HG02938 (cell line): ENCODE measurements at regions not wholly inside any gene's neighbourhood (a gene's known extent, or its start where the extent isn't known, plus 50 kb on each side); places are given as distances from the start of the nearest gene placed in this dataset.

ENCODE experiments used
- ATAC-seq: cut with Tn5 transposase; IDR thresholded peaks from one replicate; pipeline ENCODE4 v1.9.1; 2021; ENCODE audit warnings: mild to moderate bottlenecking, moderate library complexity; ENCODE audit not compliant: unreplicated experiment

- no peak for ATAC-seq
These were observed 256.9 kb upstream of the POU2AF2 start for GRCh38 chr11:110988671-110989070.

- no peak for ATAC-seq
These were observed 259.5 kb upstream of the POU2AF2 start for GRCh38 chr11:110986016-110986415.

GRCh38 chr11:110985547-110985946 lies 260.0 kb upstream of the POU2AF2 start:
- ATAC-seq, result no peak

GRCh38 chr11:110984693-110985092 lies 260.8 kb upstream of the POU2AF2 start:
- ATAC-seq, result no peak

GRCh38 chr11:110984147-110984546 lies 261.4 kb upstream of the POU2AF2 start:
- no peak for ATAC-seq

- ATAC-seq, result no peak
These were observed 263.3 kb upstream of the POU2AF2 start for GRCh38 chr11:110982214-110982613.

- no peak for ATAC-seq
These were observed 265.8 kb upstream of the POU2AF2 start for GRCh38 chr11:110979696-110980095.

- no peak for ATAC-seq
These were observed 265.4 kb upstream of the ARHGAP20 start for GRCh38 chr11:110977661-110978060.

GRCh38 chr11:110974731-110975130 lies 262.5 kb upstream of the ARHGAP20 start:
- ATAC-seq, result no peak

GRCh38 chr11:110973401-110973980 lies 261.3 kb upstream of the ARHGAP20 start:
- no peak for ATAC-seq

- no peak for ATAC-seq
These were observed 260.4 kb upstream of the ARHGAP20 start for GRCh38 chr11:110972640-110973039.

- ATAC-seq, result no peak
These were observed 259.9 kb upstream of the ARHGAP20 start for GRCh38 chr11:110972106-110972505.

- no peak for ATAC-seq
These were observed 258.9 kb upstream of the ARHGAP20 start for GRCh38 chr11:110971140-110971539.

GRCh38 chr11:110968348-110969062 lies 256.3 kb upstream of the ARHGAP20 start:
- ATAC-seq, result no peak

GRCh38 chr11:110966131-110966530 lies 253.9 kb upstream of the ARHGAP20 start:
- no peak for ATAC-seq

- no peak for ATAC-seq
These were observed 250.7 kb upstream of the ARHGAP20 start for GRCh38 chr11:110962921-110963320.

- no peak for ATAC-seq
These were observed 247.9 kb upstream of the ARHGAP20 start for GRCh38 chr11:110960167-110960566.

GRCh38 chr11:110958216-110958615 lies 246.0 kb upstream of the ARHGAP20 start:
- no peak for ATAC-seq

- no peak for ATAC-seq
These were observed 243.5 kb upstream of the ARHGAP20 start for GRCh38 chr11:110955776-110956175.

- no peak for ATAC-seq
These were observed 239.8 kb upstream of the ARHGAP20 start for GRCh38 chr11:110951950-110952503.

- no peak for ATAC-seq
These were observed 239.1 kb upstream of the ARHGAP20 start for GRCh38 chr11:110951037-110951949.
